HG02981 (cell line): ENCODE measurements at regions not wholly inside any gene's neighbourhood (a gene's known extent, or its start where the extent isn't known, plus 50 kb on each side); places are given as distances from the start of the nearest gene placed in this dataset.
"Not testable (repeated sequence)": the region's sequence is repeated elsewhere in the genome, so short reads cannot be mapped to it uniquely, and the experiment has no call there.

Source experiments
- ATAC-seq: cut with Tn5 transposase; IDR thresholded peaks from one replicate; pipeline ENCODE4 v1.9.1; 2021; ENCODE audit warnings: mild to moderate bottlenecking, moderate library complexity; ENCODE audit not compliant: unreplicated experiment

- ATAC-seq: no peak
These were observed 214.2 kb downstream of the MREG start for GRCh38 chr2:215799194-215799593.

GRCh38 chr2:215797676-215798075 is 215.7 kb downstream of the MREG start:
- ATAC-seq: no peak

GRCh38 chr2:215796140-215796855 is 217.1 kb downstream of the MREG start:
- ATAC-seq: no peak

GRCh38 chr2:215794829-215795546 is 218.4 kb downstream of the MREG start:
- no peak for ATAC-seq

- peak; percentile 66 for ATAC-seq
These were observed 219.4 kb downstream of the MREG start for GRCh38 chr2:215793747-215794595.

- ATAC-seq: no peak
These were observed 221.8 kb downstream of the MREG start for GRCh38 chr2:215791481-215791937.

- no peak for ATAC-seq
These were observed 222.6 kb downstream of the MREG start for GRCh38 chr2:215790523-215791421.

GRCh38 chr2:215787565-215788178 is 225.7 kb downstream of the MREG start:
- no peak for ATAC-seq

GRCh38 chr2:215787025-215787424 is 226.3 kb downstream of the MREG start:
- no peak for ATAC-seq

GRCh38 chr2:215784371-215784783 is 229.0 kb downstream of the MREG start:
- ATAC-seq: no peak

GRCh38 chr2:215783640-215784039 is 229.7 kb downstream of the MREG start:
- not testable (repeated sequence) for ATAC-seq

- ATAC-seq: no peak
These were observed 230.4 kb downstream of the MREG start for GRCh38 chr2:215782965-215783364.

- no peak for ATAC-seq
These were observed 231.1 kb downstream of the MREG start for GRCh38 chr2:215782295-215782694.

GRCh38 chr2:215780907-215781685 is 232.3 kb downstream of the MREG start:
- no peak for ATAC-seq

GRCh38 chr2:215780313-215780712 is 233.0 kb downstream of the MREG start:
- no peak for ATAC-seq

GRCh38 chr2:215779912-215780311 is 233.4 kb downstream of the MREG start:
- no peak for ATAC-seq

- ATAC-seq: no peak
These were observed 235.8 kb downstream of the MREG start for GRCh38 chr2:215777465-215778044.

- no peak for ATAC-seq
These were observed 238.2 kb downstream of the MREG start for GRCh38 chr2:215775106-215775505.

- ATAC-seq: no peak
These were observed 239.6 kb downstream of the MREG start for GRCh38 chr2:215773728-215774127.
